IMR-90 (cell line): ENCODE measurements at regions not wholly inside any gene's neighbourhood (a gene's known extent, or its start where the extent isn't known, plus 50 kb on each side); places are given as distances from the start of the nearest gene placed in this dataset.

Source experiments
- CHD1 ChIP-seq: IDR thresholded peaks from 2 replicates; pipeline ENCODE4 v1.6.1; 2012; ENCODE audit warnings: low read depth, low read length, improper control_type of control experiment
- FOS ChIP-seq: fragments of 150-350 bp; IDR thresholded peaks from 2 replicates; pipeline ENCODE4 v1.6.1; 2016; ENCODE audit warnings: low read depth, low read length
- MAZ ChIP-seq: IDR thresholded peaks from 2 replicates; pipeline ENCODE4 v1.6.1; 2012; ENCODE audit warnings: low read depth, mild to moderate bottlenecking, low read length, improper control_type of control experiment, moderate library complexity, borderline replicate concordance
- MXI1 ChIP-seq: IDR thresholded peaks from 2 replicates; pipeline ENCODE4 v1.6.1; 2012; ENCODE audit warnings: low read depth, mild to moderate bottlenecking, low read length, moderate library complexity, borderline replicate concordance
- POLR2A ChIP-seq: IDR thresholded peaks from 2 replicates; pipeline ENCODE4 v1.6.1; 2012; ENCODE audit warnings: mild to moderate bottlenecking, low read depth, low read length
- RAD21 ChIP-seq: IDR thresholded peaks from 2 replicates; pipeline ENCODE4 v1.6.1; 2012; ENCODE audit warnings: low read length, improper control_type of control experiment
- SMC3 ChIP-seq: fragments of 150-350 bp; IDR thresholded peaks from 2 replicates; pipeline ENCODE4 v1.6.1; 2016; ENCODE audit warnings: low read depth, mild to moderate bottlenecking, antibody characterized with exemption, low read length, moderate library complexity
- TF ChIP-seq, protein P1 (sequence below): conservative IDR thresholded peaks from 2 replicates; pipeline ENCODE4 v1.5.1; 2012; ENCODE audit warnings: mild to moderate bottlenecking, low read depth, low read length, improper control_type of control experiment

- TF ChIP-seq MXI1 (no peak), CHD1 (no peak), POLR2A (no peak), MAZ (no peak), FOS (no peak), SMC3 (no peak), RAD21 (no peak)
- TF ChIP-seq, protein P1, sequence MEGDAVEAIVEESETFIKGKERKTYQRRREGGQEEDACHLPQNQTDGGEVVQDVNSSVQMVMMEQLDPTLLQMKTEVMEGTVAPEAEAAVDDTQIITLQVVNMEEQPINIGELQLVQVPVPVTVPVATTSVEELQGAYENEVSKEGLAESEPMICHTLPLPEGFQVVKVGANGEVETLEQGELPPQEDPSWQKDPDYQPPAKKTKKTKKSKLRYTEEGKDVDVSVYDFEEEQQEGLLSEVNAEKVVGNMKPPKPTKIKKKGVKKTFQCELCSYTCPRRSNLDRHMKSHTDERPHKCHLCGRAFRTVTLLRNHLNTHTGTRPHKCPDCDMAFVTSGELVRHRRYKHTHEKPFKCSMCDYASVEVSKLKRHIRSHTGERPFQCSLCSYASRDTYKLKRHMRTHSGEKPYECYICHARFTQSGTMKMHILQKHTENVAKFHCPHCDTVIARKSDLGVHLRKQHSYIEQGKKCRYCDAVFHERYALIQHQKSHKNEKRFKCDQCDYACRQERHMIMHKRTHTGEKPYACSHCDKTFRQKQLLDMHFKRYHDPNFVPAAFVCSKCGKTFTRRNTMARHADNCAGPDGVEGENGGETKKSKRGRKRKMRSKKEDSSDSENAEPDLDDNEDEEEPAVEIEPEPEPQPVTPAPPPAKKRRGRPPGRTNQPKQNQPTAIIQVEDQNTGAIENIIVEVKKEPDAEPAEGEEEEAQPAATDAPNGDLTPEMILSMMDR: no peak
Measured at GRCh38 chr2:148582679-148583511, 61.7 kb upstream of the EPC2 start.
